ENCODE measurements at regions not wholly inside any gene's neighbourhood (a gene's known extent, or its start where the extent isn't known, plus 50 kb on each side); places are given as distances from the start of the nearest gene placed in this dataset.

- no peak for TF ChIP-seq CTCF (conservative IDR thresholded peaks at IDR 0.05; ENCODE audit: low read depth, low read length)
- no peak overlapping the region for H3K4me3 ChIP-seq (ENCODE audit: low read length)
- no peak for DNase-seq (ENCODE audit: low read depth)
Observed at GRCh38 chr7:46557295-46557711, 636.2 kb upstream of the IGFBP3 start.

- DNase-seq (ENCODE audit: low read depth) = no peak
- H3K4me3 ChIP-seq (ENCODE audit: low read length) = no peak overlapping the region
- no peak for TF ChIP-seq CTCF (conservative IDR thresholded peaks at IDR 0.05; ENCODE audit: low read depth, low read length)
Observed at GRCh38 chr7:46554688-46555422, 633.8 kb upstream of the IGFBP3 start.

GRCh38 chr7:46551603-46552002 is 630.5 kb upstream of the IGFBP3 start:
- no peak for DNase-seq (ENCODE audit: low read depth)
- TF ChIP-seq CTCF (conservative IDR thresholded peaks at IDR 0.05; ENCODE audit: low read depth, low read length) = no peak

GRCh38 chr7:46550864-46551263 is 629.8 kb upstream of the IGFBP3 start:
- TF ChIP-seq CTCF (conservative IDR thresholded peaks at IDR 0.05; ENCODE audit: low read depth, low read length) = no peak
- no peak overlapping the region for H3K4me3 ChIP-seq (ENCODE audit: low read length)
- no peak for DNase-seq (ENCODE audit: low read depth)

More at GRCh38 chr7:46551603-46552002, 630.5 kb upstream of the IGFBP3 start:
- no peak overlapping the region for H3K4me3 ChIP-seq (ENCODE audit: low read length)

GRCh38 chr7:46549892-46550639 is 629.0 kb upstream of the IGFBP3 start:
- no peak for DNase-seq (ENCODE audit: low read depth)
- no peak overlapping the region for H3K4me3 ChIP-seq (ENCODE audit: low read length)
- TF ChIP-seq CTCF (conservative IDR thresholded peaks at IDR 0.05; ENCODE audit: low read depth, low read length) = no peak

- no peak for TF ChIP-seq CTCF (conservative IDR thresholded peaks at IDR 0.05; ENCODE audit: low read depth, low read length)
- no peak for DNase-seq (ENCODE audit: low read depth)
- H3K4me3 ChIP-seq (ENCODE audit: low read length) = no peak overlapping the region
Observed at GRCh38 chr7:46549347-46549746, 628.3 kb upstream of the IGFBP3 start.

- H3K4me3 ChIP-seq (ENCODE audit: low read length) = no peak overlapping the region
- no peak for TF ChIP-seq CTCF (conservative IDR thresholded peaks at IDR 0.05; ENCODE audit: low read depth, low read length)
Observed at GRCh38 chr7:46547044-46547443, 626.0 kb upstream of the IGFBP3 start.

More at GRCh38 chr7:46547044-46547443, 626.0 kb upstream of the IGFBP3 start:
- DNase-seq (ENCODE audit: low read depth) = no peak

All from retinal pigment epithelial cell (primary cell).